ENCODE measurements at regions not wholly inside any gene's neighbourhood (a gene's known extent, or its start where the extent isn't known, plus 50 kb on each side); places are given as distances from the start of the nearest gene placed in this dataset.

- no peak for TF ChIP-seq CTCF (IDR thresholded peaks at IDR 0.05; ENCODE audit: low read depth, low read length, missing control alignments)
- no peak overlapping the region for H3K4me3 ChIP-seq (ENCODE audit: low read depth, low read length)
- DNase-seq (ENCODE audit: low read depth): no peak
These were observed 501.7 kb downstream of the INSC start for GRCh38 chr11:15616130-15617105.

GRCh38 chr11:15617126-15617525 is 502.4 kb downstream of the INSC start:
- H3K4me3 ChIP-seq (ENCODE audit: low read depth, low read length): no peak overlapping the region
- TF ChIP-seq CTCF (IDR thresholded peaks at IDR 0.05; ENCODE audit: low read depth, low read length, missing control alignments): no peak
- no peak for DNase-seq (ENCODE audit: low read depth)

GRCh38 chr11:15618583-15619032 is 503.9 kb downstream of the INSC start:
- TF ChIP-seq CTCF (IDR thresholded peaks at IDR 0.05; ENCODE audit: low read depth, low read length, missing control alignments): no peak
- no peak for DNase-seq (ENCODE audit: low read depth)
- no peak overlapping the region for H3K4me3 ChIP-seq (ENCODE audit: low read depth, low read length)

- no peak for DNase-seq (ENCODE audit: low read depth)
- TF ChIP-seq CTCF (IDR thresholded peaks at IDR 0.05; ENCODE audit: low read depth, low read length, missing control alignments): no peak
- H3K4me3 ChIP-seq (ENCODE audit: low read depth, low read length): no peak overlapping the region
These were observed 506.8 kb downstream of the INSC start for GRCh38 chr11:15621565-15621964.

GRCh38 chr11:15622231-15622890 is 507.6 kb downstream of the INSC start:
- no peak for TF ChIP-seq CTCF (IDR thresholded peaks at IDR 0.05; ENCODE audit: low read depth, low read length, missing control alignments)
- H3K4me3 ChIP-seq (ENCODE audit: low read depth, low read length): no peak overlapping the region
- no peak for DNase-seq (ENCODE audit: low read depth)

- H3K4me3 ChIP-seq (ENCODE audit: low read depth, low read length): no peak overlapping the region
- DNase-seq (ENCODE audit: low read depth): no peak
- TF ChIP-seq CTCF (IDR thresholded peaks at IDR 0.05; ENCODE audit: low read depth, low read length, missing control alignments): no peak
These were observed 510.0 kb downstream of the INSC start for GRCh38 chr11:15624701-15625100.
